ENCODE measurements at regions not wholly inside any gene's neighbourhood (a gene's known extent, or its start where the extent isn't known, plus 50 kb on each side); places are given as distances from the start of the nearest gene placed in this dataset.

GRCh38 chrX:124769166-124769565 lies 422.8 kb downstream of the SH2D1A start:
- no peak for TF ChIP-seq POLR2AphosphoS5 (IDR thresholded peaks at IDR 0.05; ENCODE audit: low read depth, low read length)
- TF ChIP-seq TAF1 (IDR thresholded peaks at IDR 0.05; ENCODE audit: borderline replicate concordance, insufficient read depth, low read length): no peak
- TF ChIP-seq REST (IDR thresholded peaks at IDR 0.05; ENCODE audit: insufficient read depth in 1 of 2, low read depth in 2 of 2, low read length in 2 of 2): no peak
- TF ChIP-seq SIN3A (IDR thresholded peaks at IDR 0.05; ENCODE audit: borderline replicate concordance, insufficient read depth, low read length): no peak
